HFFc6 (cell line): ENCODE measurements at regions not wholly inside any gene's neighbourhood (a gene's known extent, or its start where the extent isn't known, plus 50 kb on each side); places are given as distances from the start of the nearest gene placed in this dataset.

ENCODE experiments used
- DNase-seq: peaks from one replicate; pipeline ENCODE4 v3.0.0-alpha.2; 2018
- H3K27ac Mint-ChIP-seq: 2 replicates; pipeline ENCODE4 v1.8.0; 2020; ENCODE audit warnings: mild to moderate bottlenecking, mixed read lengths
- H3K27me3 Mint-ChIP-seq: 2 replicates; pipeline ENCODE4 v1.8.0; 2021; ENCODE audit warnings: mild to moderate bottlenecking, moderate library complexity, mixed read lengths; ENCODE audit not compliant: insufficient read depth
- H3K36me3 Mint-ChIP-seq: 2 replicates; pipeline ENCODE4 v1.8.0; 2021; ENCODE audit warnings: low read depth, mixed read lengths
- H3K4me1 Mint-ChIP-seq: 2 replicates; pipeline ENCODE4 v1.8.0; 2020; ENCODE audit warnings: low read depth, mixed read lengths
- H3K4me3 Mint-ChIP-seq: 2 replicates; pipeline ENCODE4 v1.8.0; 2020; ENCODE audit warnings: mild to moderate bottlenecking, moderate library complexity, mixed read lengths
- H3K9me3 Mint-ChIP-seq: 2 replicates; pipeline ENCODE4 v1.8.0; 2020; ENCODE audit warnings: mild to moderate bottlenecking, mixed read lengths
- TF ChIP-seq, protein P1 (sequence below): fragments of 200-600 bp; sonication (generic); IDR thresholded peaks from 2 replicates; pipeline ENCODE4 v1.5.0; 2021; ENCODE audit warnings: antibody characterized with exemption, mild to moderate bottlenecking

DNA sequence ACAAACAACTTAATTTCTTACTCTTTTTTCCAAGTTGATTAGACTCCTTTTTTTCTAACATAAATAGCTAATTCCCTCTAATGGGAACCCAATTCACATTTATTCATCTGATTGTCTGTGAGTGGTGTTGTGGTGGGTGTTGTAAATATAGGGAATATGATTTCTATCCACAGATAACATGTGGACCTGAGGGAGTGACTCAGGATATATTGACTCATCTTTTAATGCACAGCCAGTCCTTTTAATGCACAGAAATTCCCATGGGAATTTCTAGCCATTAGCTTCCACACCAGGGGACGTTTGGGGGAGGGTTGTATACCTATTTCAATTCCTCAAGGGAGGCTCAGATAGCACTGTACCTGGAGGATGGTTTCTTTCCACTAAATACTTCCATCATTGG is 1339.6 kb upstream of the LRRTM1 start:
- H3K4me3 Mint-ChIP-seq = no peak overlapping the region
- DNase-seq = no peak
- H3K27ac Mint-ChIP-seq = no peak overlapping the region
- no peaks in the 10 kb centered on the region for H3K27me3 Mint-ChIP-seq
- no peaks in the 10 kb centered on the region for H3K36me3 Mint-ChIP-seq
- H3K9me3 Mint-ChIP-seq = peaks cover 41% of the 10 kb centered on the region
- H3K4me1 Mint-ChIP-seq = no peaks in the 10 kb centered on the region
- TF ChIP-seq, protein P1, sequence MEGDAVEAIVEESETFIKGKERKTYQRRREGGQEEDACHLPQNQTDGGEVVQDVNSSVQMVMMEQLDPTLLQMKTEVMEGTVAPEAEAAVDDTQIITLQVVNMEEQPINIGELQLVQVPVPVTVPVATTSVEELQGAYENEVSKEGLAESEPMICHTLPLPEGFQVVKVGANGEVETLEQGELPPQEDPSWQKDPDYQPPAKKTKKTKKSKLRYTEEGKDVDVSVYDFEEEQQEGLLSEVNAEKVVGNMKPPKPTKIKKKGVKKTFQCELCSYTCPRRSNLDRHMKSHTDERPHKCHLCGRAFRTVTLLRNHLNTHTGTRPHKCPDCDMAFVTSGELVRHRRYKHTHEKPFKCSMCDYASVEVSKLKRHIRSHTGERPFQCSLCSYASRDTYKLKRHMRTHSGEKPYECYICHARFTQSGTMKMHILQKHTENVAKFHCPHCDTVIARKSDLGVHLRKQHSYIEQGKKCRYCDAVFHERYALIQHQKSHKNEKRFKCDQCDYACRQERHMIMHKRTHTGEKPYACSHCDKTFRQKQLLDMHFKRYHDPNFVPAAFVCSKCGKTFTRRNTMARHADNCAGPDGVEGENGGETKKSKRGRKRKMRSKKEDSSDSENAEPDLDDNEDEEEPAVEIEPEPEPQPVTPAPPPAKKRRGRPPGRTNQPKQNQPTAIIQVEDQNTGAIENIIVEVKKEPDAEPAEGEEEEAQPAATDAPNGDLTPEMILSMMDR = no peak

DNA sequence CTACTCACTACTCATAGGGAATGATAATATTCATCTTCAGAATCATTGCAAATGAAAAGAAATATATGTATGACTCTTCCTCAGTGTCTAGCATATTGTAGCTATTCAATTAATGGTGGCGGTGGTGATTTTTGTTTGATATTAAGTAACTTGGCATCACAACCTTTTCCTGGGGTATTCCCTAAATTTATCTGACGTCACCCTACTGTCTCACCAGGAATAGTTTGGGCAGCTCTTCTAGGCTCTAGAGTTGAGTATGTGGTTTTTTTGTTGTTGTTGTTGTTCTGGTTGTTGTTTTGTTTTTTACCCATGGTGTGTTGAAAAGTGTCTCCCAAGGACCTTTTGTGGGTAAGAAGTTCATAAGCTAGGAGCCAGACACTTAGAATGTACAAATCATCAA is 1320.3 kb upstream of the LRRTM1 start:
- no peak overlapping the region for H3K4me3 Mint-ChIP-seq
- no peak for DNase-seq
- H3K36me3 Mint-ChIP-seq = no peaks in the 10 kb centered on the region; the same call in 1 of the 2 replicates
- TF ChIP-seq, protein P1 = no peak
- H3K27ac Mint-ChIP-seq = no peak overlapping the region
- peaks cover 45% of the 10 kb centered on the region for H3K9me3 Mint-ChIP-seq
- no peaks in the 10 kb centered on the region for H3K4me1 Mint-ChIP-seq
- H3K27me3 Mint-ChIP-seq = no peaks in the 10 kb centered on the region

DNA sequence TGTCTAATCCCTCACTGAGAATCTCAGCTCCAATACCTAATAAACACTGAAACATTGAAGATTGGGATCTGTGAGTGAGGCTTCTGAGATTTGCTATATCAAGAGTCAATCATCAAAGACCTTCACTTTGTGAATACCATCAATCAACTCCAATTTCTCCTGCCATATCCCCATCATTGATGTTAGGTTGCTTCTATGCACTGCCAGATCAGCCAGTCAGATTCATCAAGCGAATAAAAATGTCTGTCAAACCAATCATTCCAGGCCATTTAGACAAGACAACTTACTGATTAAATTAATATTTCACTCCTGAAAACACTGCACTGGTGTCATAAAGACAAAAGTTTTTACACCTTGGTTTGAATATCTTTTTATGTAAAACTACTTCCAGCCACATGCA is 1295.5 kb upstream of the LRRTM1 start:
- H3K36me3 Mint-ChIP-seq = no peaks in the 10 kb centered on the region
- no peak overlapping the region for H3K4me3 Mint-ChIP-seq
- TF ChIP-seq, protein P1 = no peak
- no peaks in the 10 kb centered on the region for H3K4me1 Mint-ChIP-seq
- DNase-seq = no peak
- peaks cover 39% of the 10 kb centered on the region for H3K9me3 Mint-ChIP-seq
- no peak overlapping the region for H3K27ac Mint-ChIP-seq
- H3K27me3 Mint-ChIP-seq = no peaks in the 10 kb centered on the region

DNA sequence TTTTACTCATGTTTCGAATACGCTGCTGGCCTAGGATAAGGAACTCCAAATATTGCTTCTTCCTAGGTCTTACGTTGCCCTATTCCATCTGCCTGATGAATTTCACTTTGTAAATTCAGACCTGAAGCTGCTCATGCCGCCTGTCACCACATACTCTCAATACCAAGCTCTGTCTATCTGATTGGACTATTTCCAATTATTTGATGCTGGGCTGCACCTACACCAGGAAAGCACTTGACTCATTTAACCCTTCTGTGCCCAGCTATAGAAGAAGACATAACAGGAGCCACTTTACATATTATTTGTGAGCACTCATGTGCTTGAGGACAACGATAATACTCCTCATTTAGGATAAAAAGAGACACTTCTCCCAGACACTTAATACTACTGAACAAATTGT is 1293.9 kb upstream of the LRRTM1 start:
- H3K9me3 Mint-ChIP-seq = peaks cover 37% of the 10 kb centered on the region
- no peaks in the 10 kb centered on the region for H3K36me3 Mint-ChIP-seq
- no peak overlapping the region for H3K4me3 Mint-ChIP-seq
- no peaks in the 10 kb centered on the region for H3K27me3 Mint-ChIP-seq
- H3K27ac Mint-ChIP-seq = no peak overlapping the region
- TF ChIP-seq, protein P1 = no peak
- H3K4me1 Mint-ChIP-seq = no peaks in the 10 kb centered on the region
- DNase-seq = no peak

DNA sequence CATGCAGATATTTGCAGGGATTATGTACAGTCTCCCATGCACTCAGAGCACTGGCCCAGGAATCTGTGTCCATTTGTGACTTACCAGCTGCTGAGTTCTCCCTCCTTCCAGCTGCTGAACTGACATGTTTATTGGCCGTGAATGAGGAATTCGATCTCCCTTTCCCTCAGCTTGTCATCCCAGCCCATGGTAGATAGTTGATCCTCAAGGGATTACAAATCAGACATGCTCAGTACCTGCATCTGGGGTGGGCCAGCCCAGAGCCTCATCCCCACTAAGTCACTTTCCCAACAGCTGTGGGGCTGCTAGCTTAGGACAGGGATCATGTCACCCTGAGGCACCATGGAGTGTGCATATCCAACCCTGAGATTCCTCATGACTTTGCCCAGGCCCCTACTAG is 1284.9 kb upstream of the LRRTM1 start:
- H3K4me1 Mint-ChIP-seq = no peaks in the 10 kb centered on the region

More for the DNA sequence above, 1284.9 kb upstream of the LRRTM1 start:
- Mint-ChIP-seq H3K9me3 (peaks cover 18% of the 10 kb centered on the region), H3K36me3 (no peaks in the 10 kb centered on the region), H3K27ac (no peak overlapping the region), H3K27me3 (no peaks in the 10 kb centered on the region), H3K4me3 (no peak overlapping the region)
- TF ChIP-seq, protein P1 = no peak
- no peak for DNase-seq
